BE2C (cell line): ENCODE measurements at regions not wholly inside any gene's neighbourhood (a gene's known extent, or its start where the extent isn't known, plus 50 kb on each side); places are given as distances from the start of the nearest gene placed in this dataset.

Experiments
- DNase-seq: peaks from one replicate; pipeline ENCODE4 v3.0.0-alpha.2; 2020
- H3K27me3 ChIP-seq: fragments of 250-450 bp; sonication (Bioruptor Pico); 2 replicates; pipeline ENCODE4 v1.5.1; 2020; ENCODE audit warnings: mild to moderate bottlenecking
- H3K36me3 ChIP-seq: fragments of 250-450 bp; sonication (Bioruptor Pico); 2 replicates; pipeline ENCODE4 v1.5.1; 2020; ENCODE audit warnings: mild to moderate bottlenecking
- H3K4me1 ChIP-seq: fragments of 250-450 bp; sonication (Bioruptor Pico); 2 replicates; pipeline ENCODE4 v1.5.1; 2020
- H3K4me3 ChIP-seq: 2 replicates; pipeline ENCODE4 v1.5.1; 2011; ENCODE audit warnings: low read depth, low read length
- H3K9me3 ChIP-seq: fragments of 250-450 bp; sonication (Bioruptor Pico); 2 replicates; pipeline ENCODE4 v1.5.1; 2020
- TF ChIP-seq, protein P1 (sequence below): IDR thresholded peaks from 2 replicates; pipeline ENCODE4 v1.5.1; 2012; ENCODE audit warnings: mild to moderate bottlenecking, low read depth, low read length

DNA sequence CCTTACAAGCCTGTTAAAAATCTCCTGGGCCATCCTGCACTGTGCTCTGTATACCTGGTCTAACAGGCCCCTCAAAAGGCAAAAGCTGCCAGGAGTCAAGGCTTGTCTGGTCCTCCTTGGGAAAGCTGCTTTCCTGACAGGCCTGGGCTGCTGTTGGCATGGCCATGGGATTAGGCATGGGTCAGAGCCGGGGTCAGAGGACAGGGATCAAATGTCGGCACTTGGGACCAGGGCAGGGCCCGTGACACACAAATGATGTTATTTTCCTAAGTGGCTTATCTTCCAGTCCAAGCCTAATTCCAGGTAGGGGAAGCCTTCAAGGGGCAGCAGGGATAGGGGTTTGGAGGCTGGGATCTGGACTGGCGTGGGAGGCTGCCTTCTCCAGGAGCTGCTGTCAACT is 191.5 kb upstream of the GPR26 start:
- Histone ChIP-seq H3K9me3 (no peaks in the 10 kb centered on the region), H3K36me3 (no peaks in the 10 kb centered on the region), H3K27me3 (no peaks in the 10 kb centered on the region), H3K4me1 (no peaks in the 10 kb centered on the region), H3K4me3 (no peak overlapping the region)
- no peak for DNase-seq
- TF ChIP-seq, protein P1, sequence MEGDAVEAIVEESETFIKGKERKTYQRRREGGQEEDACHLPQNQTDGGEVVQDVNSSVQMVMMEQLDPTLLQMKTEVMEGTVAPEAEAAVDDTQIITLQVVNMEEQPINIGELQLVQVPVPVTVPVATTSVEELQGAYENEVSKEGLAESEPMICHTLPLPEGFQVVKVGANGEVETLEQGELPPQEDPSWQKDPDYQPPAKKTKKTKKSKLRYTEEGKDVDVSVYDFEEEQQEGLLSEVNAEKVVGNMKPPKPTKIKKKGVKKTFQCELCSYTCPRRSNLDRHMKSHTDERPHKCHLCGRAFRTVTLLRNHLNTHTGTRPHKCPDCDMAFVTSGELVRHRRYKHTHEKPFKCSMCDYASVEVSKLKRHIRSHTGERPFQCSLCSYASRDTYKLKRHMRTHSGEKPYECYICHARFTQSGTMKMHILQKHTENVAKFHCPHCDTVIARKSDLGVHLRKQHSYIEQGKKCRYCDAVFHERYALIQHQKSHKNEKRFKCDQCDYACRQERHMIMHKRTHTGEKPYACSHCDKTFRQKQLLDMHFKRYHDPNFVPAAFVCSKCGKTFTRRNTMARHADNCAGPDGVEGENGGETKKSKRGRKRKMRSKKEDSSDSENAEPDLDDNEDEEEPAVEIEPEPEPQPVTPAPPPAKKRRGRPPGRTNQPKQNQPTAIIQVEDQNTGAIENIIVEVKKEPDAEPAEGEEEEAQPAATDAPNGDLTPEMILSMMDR, result no peak

DNA sequence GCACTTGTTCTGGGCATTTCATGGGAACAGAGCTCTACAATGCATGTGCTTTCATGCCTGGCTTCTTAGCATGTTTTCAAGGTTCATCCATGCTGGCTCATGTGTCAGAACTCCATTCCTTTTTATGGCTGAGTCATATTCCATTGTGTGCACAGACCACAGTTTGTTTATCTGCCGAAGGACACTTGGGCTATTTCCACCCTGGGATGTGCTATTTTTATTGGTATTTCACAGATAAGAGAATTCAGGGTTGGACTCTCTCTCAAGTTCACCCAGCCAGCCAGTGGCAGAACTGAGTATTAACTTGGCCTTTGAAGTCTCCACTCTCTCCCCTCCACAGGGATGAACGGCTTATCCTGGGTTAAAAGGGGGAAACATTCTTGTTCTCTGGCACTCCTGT is 190.7 kb upstream of the GPR26 start:
- H3K4me3 ChIP-seq, result no peak overlapping the region
- no peaks in the 10 kb centered on the region for H3K4me1 ChIP-seq
- H3K9me3 ChIP-seq, result no peaks in the 10 kb centered on the region
- no peaks in the 10 kb centered on the region for H3K36me3 ChIP-seq
- TF ChIP-seq, protein P1, result no peak
- no peak for DNase-seq
- no peaks in the 10 kb centered on the region for H3K27me3 ChIP-seq

DNA sequence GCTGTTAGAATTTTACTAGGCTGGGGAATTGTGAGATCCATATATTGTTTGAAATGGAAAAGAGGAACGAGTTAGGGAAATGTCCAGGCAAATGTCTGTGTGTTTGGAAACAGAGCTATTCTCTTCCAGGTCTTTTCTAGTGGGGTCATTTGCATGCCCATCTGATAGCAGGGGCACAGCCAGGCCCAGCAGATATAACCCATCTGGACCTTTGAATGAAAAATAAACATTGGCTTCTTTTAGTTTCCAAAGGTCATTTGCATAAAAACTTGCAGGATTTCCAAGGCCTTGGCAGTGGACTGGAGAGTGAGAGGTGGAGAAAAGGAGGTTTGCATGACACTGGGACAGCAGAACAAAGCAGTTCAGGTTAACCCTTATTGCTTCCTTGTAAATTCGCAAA is 188.0 kb upstream of the GPR26 start:
- TF ChIP-seq, protein P1, result no peak
- H3K9me3 ChIP-seq, result no peaks in the 10 kb centered on the region
- H3K4me3 ChIP-seq, result no peak overlapping the region
- no peaks in the 10 kb centered on the region for H3K27me3 ChIP-seq
- no peaks in the 10 kb centered on the region for H3K4me1 ChIP-seq
- no peaks in the 10 kb centered on the region for H3K36me3 ChIP-seq
- DNase-seq, result no peak

DNA sequence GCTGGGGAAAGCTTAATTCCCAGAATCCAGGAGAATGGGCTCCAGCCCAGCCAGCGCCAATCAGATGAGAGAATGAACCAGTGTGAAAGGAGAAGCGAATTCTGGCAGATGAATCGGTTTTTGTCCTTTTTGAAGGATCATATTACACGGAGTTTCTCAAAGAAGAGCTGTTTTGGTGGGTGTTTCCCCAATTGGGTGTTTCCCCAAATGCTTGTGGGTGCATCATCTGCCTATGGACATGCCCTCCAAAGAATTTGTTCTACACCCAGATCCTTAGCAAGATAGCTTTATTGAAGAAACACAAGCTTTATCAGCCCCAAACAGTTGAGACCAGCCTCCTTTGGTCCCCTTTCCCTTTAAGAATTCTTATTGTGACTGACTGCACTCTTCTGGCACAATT is 186.5 kb upstream of the GPR26 start:
- no peaks in the 10 kb centered on the region for H3K27me3 ChIP-seq
- H3K4me3 ChIP-seq, result no peak overlapping the region
- H3K36me3 ChIP-seq, result no peaks in the 10 kb centered on the region
- H3K9me3 ChIP-seq, result no peaks in the 10 kb centered on the region
- TF ChIP-seq, protein P1, result no peak
- DNase-seq, result no peak
- H3K4me1 ChIP-seq, result no peaks in the 10 kb centered on the region

DNA sequence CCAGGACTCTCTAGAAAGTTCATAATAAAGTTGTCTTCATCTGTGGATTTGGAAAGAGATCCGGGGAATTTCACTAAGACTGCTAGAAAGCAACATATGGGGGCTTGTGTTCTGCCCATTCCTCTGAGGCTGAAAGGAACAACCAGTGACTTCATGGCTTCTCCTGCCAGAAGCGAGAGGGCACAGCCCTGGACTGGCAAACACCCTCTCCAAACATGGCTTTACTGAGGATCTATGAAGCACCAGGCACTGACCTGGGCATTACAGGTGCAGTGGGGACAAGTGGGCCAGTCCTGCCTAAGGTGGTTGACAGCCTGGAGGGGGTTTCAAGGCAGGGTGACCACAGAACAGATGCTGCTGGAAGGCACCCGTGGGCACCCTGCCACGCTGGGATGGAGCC is 185.8 kb upstream of the GPR26 start:
- TF ChIP-seq, protein P1, result no peak
- no peaks in the 10 kb centered on the region for H3K27me3 ChIP-seq

DNA sequence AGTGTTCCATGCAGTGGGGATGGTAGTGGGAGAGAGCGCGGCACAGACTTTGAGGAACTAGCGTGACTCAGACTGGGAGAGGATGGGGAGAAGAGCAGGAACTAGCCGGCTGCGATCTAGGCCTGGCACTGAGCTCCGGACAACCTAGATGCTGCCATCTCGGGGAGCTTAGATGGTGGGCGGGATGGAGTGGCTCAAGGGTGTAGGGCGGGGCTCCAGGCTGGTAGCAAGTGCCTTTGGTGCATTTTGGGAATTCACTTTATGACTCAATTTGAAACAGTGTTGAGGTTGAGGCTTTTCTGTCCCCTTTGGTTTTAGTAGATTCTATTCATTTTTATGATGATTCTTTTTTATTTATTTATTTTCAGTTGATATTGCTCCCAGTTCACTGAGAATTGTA is 185.3 kb upstream of the GPR26 start:
- Histone ChIP-seq H3K36me3 (no peaks in the 10 kb centered on the region), H3K9me3 (no peaks in the 10 kb centered on the region), H3K4me1 (no peaks in the 10 kb centered on the region), H3K4me3 (no peak overlapping the region), H3K27me3 (no peaks in the 10 kb centered on the region)
- no peak for DNase-seq
- TF ChIP-seq, protein P1, result no peak

More for the DNA sequence above, 185.8 kb upstream of the GPR26 start:
- Histone ChIP-seq H3K4me3 (no peak overlapping the region), H3K36me3 (no peaks in the 10 kb centered on the region), H3K9me3 (no peaks in the 10 kb centered on the region), H3K4me1 (no peaks in the 10 kb centered on the region)
- no peak for DNase-seq
